B cell (primary cell): ENCODE measurements at regions not wholly inside any gene's neighbourhood (a gene's known extent, or its start where the extent isn't known, plus 50 kb on each side); places are given as distances from the start of the nearest gene placed in this dataset.

Source experiments
- CTCF ChIP-seq: fragments of 200-600 bp; IDR thresholded peaks from one replicate; pipeline ENCODE4 v1.8.0; 2022; ENCODE audit warnings: antibody characterized with exemption, mild to moderate bottlenecking
- EZH2 ChIP-seq: IDR thresholded peaks from 2 replicates; pipeline ENCODE4 v1.6.1; 2012; ENCODE audit warnings: borderline replicate concordance, low read depth, mild to moderate bottlenecking, moderate library complexity, low read length; ENCODE audit not compliant: insufficient read depth, poor library complexity, severe bottlenecking

GRCh38 chrX:65828599-65828998 is 161.1 kb downstream of the MSN start:
- TF ChIP-seq EZH2 (no peak), CTCF (no peak)
